Right cardiac atrium (tissue), 5 donors: ENCODE measurements at regions not wholly inside any gene's neighbourhood (a gene's known extent, or its start where the extent isn't known, plus 50 kb on each side); places are given as distances from the start of the nearest gene placed in this dataset.

Experiments used
- ATAC-seq, 2 donors: fragments of 200-7000 bp; cut with Tn5 transposase; one replicate each; pipeline versions ENCODE4 v1.8.0 to v1.9.1; 2020; ENCODE audit warnings: moderate library complexity in 2 of 2, mild to moderate bottlenecking in 1 of 2
- DNase-seq, 3 donors: peaks; one replicate each; pipeline ENCODE4 v3.0.0-alpha.2; 2020
- H3K27ac ChIP-seq: one replicate; pipeline ENCODE4 v1.5.1; 2013; ENCODE audit warnings: mild to moderate bottlenecking, low read length, control low read depth, moderate library complexity
- H3K27me3 ChIP-seq: one replicate; pipeline ENCODE4 v1.6.1; 2013; ENCODE audit not compliant: control insufficient read depth, insufficient read depth
- H3K4me1 ChIP-seq: one replicate; pipeline ENCODE4 v1.6.1; 2013; ENCODE audit warnings: low read length; ENCODE audit not compliant: control insufficient read depth, insufficient read depth
- H3K4me3 ChIP-seq: one replicate; pipeline ENCODE4 v1.5.1; 2013; ENCODE audit warnings: low read length, control low read depth
- H3K9me3 ChIP-seq: one replicate; pipeline ENCODE4 v1.6.1; 2013; ENCODE audit warnings: low read length; ENCODE audit not compliant: control insufficient read depth
- WGBS: extraction: QIAGEN DNeasy Blood & Tissue Kit; methylation state at CpG from one replicate; pipeline ENCODE4 v1.1.7; 2013; 5-methylcytosine and 5-hydroxymethylcytosine counted together
- intact Hi-C, 4 donors: fragments of 100-400 bp; cut with DNase I; formaldehyde crosslinking; loops; one replicate each; pipeline versions ENCODE4 v1.11.0 to v1.14.0; 2022 to 2023
- donor health status: healthy with polysubstance abuse.
- donor health status: DM: no; HTN: yes; CAD: no.
- donor health status: DM: no; HTN: no; CAD: no.
- donor health status: DM: no; HTN: yes; CAD: no; lungs with severe emphysema.
- donor health status: DM: yes; HTN: yes; CAD: no.

GRCh38 chr11:70660889-70661197 lies 262.5 kb downstream of the CTTN start:
- ATAC-seq = no peak
- Histone ChIP-seq H3K4me1 (no peaks in the 10 kb centered on the region), H3K27me3 (no peaks in the 10 kb centered on the region), H3K4me3 (no peak overlapping the region), H3K27ac (no peak overlapping the region), H3K9me3 (no peaks in the 10 kb centered on the region)
- DNase-seq = no peak
- intact Hi-C loops = no loop called here
- WGBS = 88% methylated on average over 11 of the region's 11 CpGs

- Histone ChIP-seq H3K27me3 (no peaks in the 10 kb centered on the region), H3K4me3 (peak overlapping the region; percentile 1), H3K27ac (no peak overlapping the region), H3K9me3 (no peaks in the 10 kb centered on the region), H3K4me1 (no peaks in the 10 kb centered on the region)
- DNase-seq (no peak), ATAC-seq (peak in 1 of 2 donors; percentile 59)
- intact Hi-C loops = no loop called here
- 3% methylated on average over 54 of the region's 54 CpGs for WGBS
These were observed 263.6 kb downstream of the CTTN start for GRCh38 chr11:70661761-70662501.

GRCh38 chr11:70662691-70663098 lies 264.4 kb downstream of the CTTN start:
- ATAC-seq (no peak), DNase-seq (no peak)
- intact Hi-C loops = no loop called here
- Histone ChIP-seq H3K27me3 (no peaks in the 10 kb centered on the region), H3K4me1 (no peaks in the 10 kb centered on the region), H3K27ac (no peak overlapping the region), H3K9me3 (no peaks in the 10 kb centered on the region), H3K4me3 (no peak overlapping the region)
- WGBS = 11% methylated on average over 15 of the region's 15 CpGs

GRCh38 chr11:70663815-70664214 lies 265.5 kb downstream of the CTTN start:
- Histone ChIP-seq H3K4me3 (no peak overlapping the region), H3K27me3 (no peaks in the 10 kb centered on the region), H3K4me1 (no peaks in the 10 kb centered on the region), H3K27ac (no peak overlapping the region), H3K9me3 (no peaks in the 10 kb centered on the region)
- no peak for DNase-seq
- intact Hi-C loops = no loop called here
- ATAC-seq = no peak
- WGBS = 77% methylated on average over 5 of the region's 5 CpGs

- no peak for ATAC-seq
- intact Hi-C loops = no loop called here
- Histone ChIP-seq H3K4me3 (no peak overlapping the region), H3K27ac (no peak overlapping the region), H3K9me3 (no peaks in the 10 kb centered on the region), H3K4me1 (no peaks in the 10 kb centered on the region), H3K27me3 (no peaks in the 10 kb centered on the region)
- 84% methylated on average over 8 of the region's 8 CpGs for WGBS
- no peak for DNase-seq
These were observed 268.0 kb downstream of the CTTN start for GRCh38 chr11:70666311-70666710.

GRCh38 chr11:70667767-70668166 lies 269.4 kb downstream of the CTTN start:
- Histone ChIP-seq H3K4me3 (no peak overlapping the region), H3K4me1 (no peaks in the 10 kb centered on the region), H3K27me3 (no peaks in the 10 kb centered on the region), H3K9me3 (no peaks in the 10 kb centered on the region), H3K27ac (no peak overlapping the region)
- ATAC-seq (no peak), DNase-seq (no peak)
- intact Hi-C loops = no loop called here
- WGBS = 72% methylated on average over 4 of the region's 4 CpGs

- intact Hi-C loops = no loop called here
- no peak overlapping the region for H3K4me3 ChIP-seq
- DNase-seq (no peak), ATAC-seq (no peak)
- H3K27me3 ChIP-seq = no peaks in the 10 kb centered on the region
- H3K9me3 ChIP-seq = no peaks in the 10 kb centered on the region
- no peak overlapping the region for H3K27ac ChIP-seq
- no peaks in the 10 kb centered on the region for H3K4me1 ChIP-seq
- 82% methylated on average over 23 of the region's 23 CpGs for WGBS
These were observed 270.2 kb downstream of the CTTN start for GRCh38 chr11:70668204-70669202.

- DNase-seq (no peak), ATAC-seq (no peak)
- 89% methylated on average over 13 of the region's 13 CpGs for WGBS
- no peaks in the 10 kb centered on the region for H3K27me3 ChIP-seq
- no peak overlapping the region for H3K4me3 ChIP-seq
- H3K27ac ChIP-seq = no peak overlapping the region
- H3K4me1 ChIP-seq = no peaks in the 10 kb centered on the region
- intact Hi-C loops = no loop called here
- H3K9me3 ChIP-seq = no peaks in the 10 kb centered on the region
These were observed 271.0 kb downstream of the CTTN start for GRCh38 chr11:70669281-70669680.

GRCh38 chr11:70669871-70670675 lies 271.7 kb downstream of the CTTN start:
- no peak overlapping the region for H3K4me3 ChIP-seq
- no peak overlapping the region for H3K27ac ChIP-seq
- no peaks in the 10 kb centered on the region for H3K9me3 ChIP-seq
- no peaks in the 10 kb centered on the region for H3K27me3 ChIP-seq
- no peak for ATAC-seq
- no peaks in the 10 kb centered on the region for H3K4me1 ChIP-seq
- DNase-seq = no peak
- intact Hi-C loops = no loop called here
- 69% methylated on average over 25 of the region's 25 CpGs for WGBS

GRCh38 chr11:70670676-70671034 lies 272.3 kb downstream of the CTTN start:
- DNase-seq (no peak), ATAC-seq (no peak)
- no peak overlapping the region for H3K4me3 ChIP-seq
- no peak overlapping the region for H3K27ac ChIP-seq
- no peaks in the 10 kb centered on the region for H3K4me1 ChIP-seq
- H3K9me3 ChIP-seq = no peaks in the 10 kb centered on the region
- H3K27me3 ChIP-seq = no peaks in the 10 kb centered on the region
- intact Hi-C loops = no loop called here
- 78% methylated on average over 15 of the region's 15 CpGs for WGBS

GRCh38 chr11:70671083-70671482 lies 272.8 kb downstream of the CTTN start:
- DNase-seq = no peak
- 15% methylated on average over 19 of the region's 19 CpGs for WGBS
- Histone ChIP-seq H3K27ac (no peak overlapping the region), H3K4me1 (no peaks in the 10 kb centered on the region), H3K27me3 (no peaks in the 10 kb centered on the region), H3K4me3 (no peak overlapping the region), H3K9me3 (no peaks in the 10 kb centered on the region)
- intact Hi-C loops = no loop called here
- no peak for ATAC-seq
